ENCODE measurements at regions not wholly inside any gene's neighbourhood (a gene's known extent, or its start where the extent isn't known, plus 50 kb on each side); places are given as distances from the start of the nearest gene placed in this dataset.

DNA sequence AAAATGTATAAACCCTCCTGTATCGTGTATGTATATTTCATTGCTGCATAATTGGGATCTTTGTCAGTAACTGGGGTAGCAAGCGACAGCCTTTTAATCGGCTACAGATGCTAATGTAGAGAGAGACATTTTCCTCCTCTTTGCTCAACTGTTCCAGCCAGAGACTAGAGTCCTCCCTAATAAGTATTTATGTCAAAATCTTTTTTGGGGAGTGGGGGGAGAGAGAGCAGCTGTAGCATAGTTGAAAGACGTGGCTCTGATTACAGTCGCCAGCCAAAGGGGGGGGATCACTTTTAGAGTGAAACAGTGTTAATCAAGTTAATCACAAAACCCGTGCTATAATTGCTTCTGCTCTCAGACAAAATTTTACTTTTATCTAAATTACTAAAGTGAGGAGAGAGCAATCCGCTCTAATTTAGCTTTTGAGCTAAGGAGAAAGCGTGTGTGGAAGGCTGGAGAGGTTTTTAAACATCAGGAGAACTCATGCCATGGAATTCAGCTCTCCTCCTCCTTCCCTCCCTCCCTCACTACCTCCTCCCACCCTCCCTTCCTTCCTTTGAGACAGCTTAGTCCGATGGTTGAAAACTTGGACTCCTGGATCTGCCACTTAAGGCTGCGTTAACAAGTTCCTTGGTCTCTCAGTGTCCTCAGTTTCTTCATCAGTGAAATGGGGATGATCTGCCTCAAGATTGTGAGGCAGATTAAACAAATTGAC, 87.3 kb upstream of the ZNF618 start:
- DNase-seq, result no peak

DNA sequence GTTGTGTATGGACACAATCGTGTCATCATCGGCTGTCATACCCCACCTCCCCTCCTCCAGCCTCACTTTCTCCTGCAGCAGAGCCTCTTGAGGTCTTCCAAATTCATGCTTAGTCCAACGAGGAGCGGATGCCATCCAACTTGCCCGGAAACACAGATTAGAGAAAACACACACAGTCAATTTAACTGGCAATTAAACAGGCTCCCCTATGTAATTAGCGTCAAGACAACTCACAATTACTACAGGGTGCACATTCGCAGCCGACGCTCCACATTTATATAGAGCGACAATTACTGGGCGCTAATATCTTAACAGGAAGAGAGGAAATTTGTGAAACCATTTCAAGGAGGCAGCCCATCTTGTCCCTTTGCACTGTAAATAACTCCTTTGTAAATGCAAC, 86.0 kb upstream of the ZNF618 start:
- no peak for DNase-seq

- DNase-seq, result no peak
Measured at GRCh38 chr9:113793558-113793957, 82.6 kb upstream of the ZNF618 start.

- DNase-seq, result no peak
Measured at GRCh38 chr9:113794721-113795120, 81.4 kb upstream of the ZNF618 start.

GRCh38 chr9:113795811-113796392, 80.2 kb upstream of the ZNF618 start:
- no peak for DNase-seq

GRCh38 chr9:113796646-113797426, 79.3 kb upstream of the ZNF618 start:
- DNase-seq, result no peak

- DNase-seq, result no peak
Measured at GRCh38 chr9:113798062-113799030, 77.8 kb upstream of the ZNF618 start.

DNA sequence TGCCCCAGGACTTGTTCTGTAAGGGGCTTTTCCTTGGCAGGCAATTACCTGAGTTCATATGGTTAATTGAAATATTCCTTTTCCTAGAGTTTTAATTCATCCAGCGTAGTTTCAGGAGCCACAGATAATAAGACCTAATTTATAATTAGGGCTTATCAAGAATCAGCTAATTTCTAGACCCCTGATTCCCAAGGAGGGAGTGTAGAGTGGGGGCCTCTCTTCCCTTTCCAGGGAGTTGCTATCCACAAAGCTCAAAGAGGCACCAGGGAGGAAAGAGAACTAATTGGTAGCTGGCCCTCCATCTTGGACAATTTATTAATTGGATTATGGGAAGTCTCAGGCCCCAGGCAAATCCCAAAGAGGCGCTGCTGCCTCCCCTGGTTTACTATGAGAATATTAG, 75.8 kb upstream of the ZNF618 start:
- no peak for DNase-seq

GRCh38 chr9:113803811-113804589, 72.1 kb upstream of the ZNF618 start:
- DNase-seq, result no peak

DNA sequence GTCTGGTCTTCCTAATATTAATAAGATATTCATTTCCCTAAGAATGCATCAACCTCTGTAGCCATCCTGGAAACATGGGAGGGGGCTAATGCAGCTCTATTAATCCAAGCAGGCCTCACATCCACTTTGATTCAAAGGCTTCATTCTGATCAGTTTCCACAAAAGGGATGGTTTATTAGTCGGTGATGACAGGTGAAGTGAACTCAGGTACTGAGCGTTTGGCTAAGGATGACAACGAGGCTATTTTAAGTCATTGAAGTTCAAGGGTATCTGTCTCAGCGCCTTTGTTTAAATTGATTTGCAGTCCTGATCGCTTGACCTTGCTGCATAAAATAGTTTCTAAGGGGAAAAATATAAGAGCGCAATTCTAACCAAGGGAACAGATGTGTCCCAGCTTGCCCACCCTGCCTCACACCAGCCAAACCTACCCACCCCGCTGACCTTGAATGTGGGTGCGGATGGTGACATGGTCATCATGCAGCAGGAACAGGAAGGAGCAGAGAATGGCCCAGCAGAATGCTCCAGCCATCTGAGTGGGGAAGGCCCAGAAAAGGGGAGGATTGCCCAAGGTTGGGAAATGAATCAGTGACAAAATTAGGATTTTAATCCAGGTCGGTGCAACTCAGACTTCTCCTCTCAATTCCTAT, 70.5 kb upstream of the ZNF618 start:
- DNase-seq, result no peak

- peak; percentile 36 for DNase-seq
Measured at GRCh38 chr9:113807173-113808061, 68.7 kb upstream of the ZNF618 start.

- no peak for DNase-seq
Measured at GRCh38 chr9:113808391-113809358, 67.4 kb upstream of the ZNF618 start.

GRCh38 chr9:113817171-113817570, 58.9 kb upstream of the ZNF618 start:
- no peak for DNase-seq

- DNase-seq, result no peak
Measured at GRCh38 chr9:113818391-113818790, 57.7 kb upstream of the ZNF618 start.

DNA sequence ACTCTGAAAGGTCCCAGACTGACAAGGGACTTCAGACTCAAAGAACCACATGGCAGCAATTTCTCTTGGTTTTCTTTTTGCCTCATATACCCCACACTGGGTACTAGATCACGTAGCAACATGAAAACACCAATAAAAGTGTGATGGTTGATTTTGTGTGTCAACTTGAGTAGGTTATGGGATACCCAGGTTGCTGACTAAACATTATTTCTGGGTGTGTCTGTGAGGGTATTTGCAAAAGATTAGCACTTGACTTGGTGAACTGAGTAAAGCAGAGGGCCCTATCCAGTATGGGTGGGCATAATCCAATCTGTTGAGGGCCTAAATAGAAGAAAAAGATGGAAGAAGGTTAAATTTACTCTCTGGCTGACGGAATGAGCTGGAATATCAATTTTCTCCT, 53.8 kb upstream of the ZNF618 start:
- no peak for DNase-seq

DNA sequence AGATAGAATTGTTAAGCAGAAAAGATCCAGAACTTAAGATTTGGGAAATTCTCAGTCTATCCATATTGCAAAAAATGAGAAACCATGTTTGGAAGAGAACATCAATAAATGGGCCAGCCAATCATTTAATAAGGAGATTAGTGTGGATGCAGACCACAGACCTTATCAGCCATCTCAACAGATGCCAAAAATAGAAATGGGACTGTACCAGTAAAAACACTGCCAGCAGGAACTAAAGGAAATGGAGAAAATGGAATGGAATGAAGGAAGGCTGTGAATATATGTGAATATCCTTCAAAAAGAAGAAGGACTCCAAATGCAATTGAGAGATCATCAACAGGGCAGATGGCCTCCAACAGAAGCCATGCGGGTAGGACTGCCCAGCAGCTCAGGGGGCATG, 52.7 kb upstream of the ZNF618 start:
- no peak for DNase-seq
